RWPE1 (cell line): ENCODE measurements at regions not wholly inside any gene's neighbourhood (a gene's known extent, or its start where the extent isn't known, plus 50 kb on each side); places are given as distances from the start of the nearest gene placed in this dataset.

Source experiments
- CTCF ChIA-PET: fragments of 350-600 bp; sonication (Branson Sonifier 250); formaldehyde crosslinking; extraction: SDS; loops from one replicate; lab custom pipeline; 2021; lab: Yijun Ruan, JAX
- POLR2A ChIA-PET: fragments of 400-600 bp; formaldehyde crosslinking; extraction: SDS; loops from one replicate; lab custom pipeline; 2020; ENCODE audit warnings: antibody characterized with exemption; ENCODE audit not compliant: low non-redundant PET; lab: Yijun Ruan, JAX
- DNase-seq: peaks from one replicate; pipeline ENCODE4 v3.0.0; 2012; ENCODE audit warnings: low spot score
- H3K27ac ChIP-seq: fragments of 450-650 bp; 2 replicates; pipeline ENCODE4 v1.5.1; 2017
- CTCF ChIP-seq: fragments of 450-650 bp; conservative IDR thresholded peaks from 2 replicates; pipeline ENCODE4 v1.5.1; 2017; ENCODE audit warnings: low read depth, mild to moderate bottlenecking

DNA sequence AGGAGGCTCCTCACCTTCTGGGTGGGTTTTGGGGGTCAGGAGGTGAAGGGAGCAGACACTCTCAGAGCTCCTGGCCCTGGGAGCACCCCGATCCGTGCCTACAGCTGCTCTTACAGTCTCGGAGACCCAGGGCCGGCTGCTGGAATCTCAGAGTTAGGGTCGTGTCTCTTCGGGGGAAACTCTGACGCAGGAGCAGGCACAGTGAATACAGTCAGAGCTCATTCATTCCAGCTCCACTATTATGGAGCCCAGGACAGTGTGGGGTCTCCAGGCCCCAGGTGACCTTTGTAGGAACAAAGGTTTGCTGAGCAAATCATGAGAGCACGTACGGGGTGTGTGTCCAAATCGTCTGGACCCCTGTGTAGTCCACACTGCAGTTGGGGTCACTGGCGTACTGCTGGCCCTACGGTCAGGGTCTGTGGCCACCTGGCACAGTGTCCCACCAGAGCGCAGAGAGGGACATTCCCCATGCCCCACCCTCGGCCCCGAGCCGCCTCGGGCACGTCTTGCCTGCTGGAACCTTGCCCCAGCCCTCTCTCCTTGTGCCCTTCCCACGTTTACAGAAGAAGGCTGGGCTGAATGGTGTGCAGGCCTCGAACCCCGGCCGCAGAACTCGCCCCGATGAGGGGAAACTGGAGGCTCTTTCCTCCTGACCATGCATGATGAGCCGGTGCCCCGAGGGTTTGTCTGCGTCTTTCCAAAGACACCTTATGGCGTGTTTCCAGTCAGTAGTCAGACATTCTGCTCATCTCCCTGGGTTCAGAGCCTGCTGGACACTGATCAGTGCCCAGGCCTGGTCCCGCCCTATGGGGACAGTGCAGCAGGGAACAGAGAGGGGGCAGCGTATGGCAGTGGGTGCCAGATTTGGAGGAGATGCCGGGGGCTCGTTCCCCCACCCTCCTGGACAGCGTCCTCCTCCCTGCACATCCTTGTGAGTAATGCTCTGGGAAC is 1166.6 kb downstream of the BRD1 start:
- no peak for TF ChIP-seq CTCF

DNA sequence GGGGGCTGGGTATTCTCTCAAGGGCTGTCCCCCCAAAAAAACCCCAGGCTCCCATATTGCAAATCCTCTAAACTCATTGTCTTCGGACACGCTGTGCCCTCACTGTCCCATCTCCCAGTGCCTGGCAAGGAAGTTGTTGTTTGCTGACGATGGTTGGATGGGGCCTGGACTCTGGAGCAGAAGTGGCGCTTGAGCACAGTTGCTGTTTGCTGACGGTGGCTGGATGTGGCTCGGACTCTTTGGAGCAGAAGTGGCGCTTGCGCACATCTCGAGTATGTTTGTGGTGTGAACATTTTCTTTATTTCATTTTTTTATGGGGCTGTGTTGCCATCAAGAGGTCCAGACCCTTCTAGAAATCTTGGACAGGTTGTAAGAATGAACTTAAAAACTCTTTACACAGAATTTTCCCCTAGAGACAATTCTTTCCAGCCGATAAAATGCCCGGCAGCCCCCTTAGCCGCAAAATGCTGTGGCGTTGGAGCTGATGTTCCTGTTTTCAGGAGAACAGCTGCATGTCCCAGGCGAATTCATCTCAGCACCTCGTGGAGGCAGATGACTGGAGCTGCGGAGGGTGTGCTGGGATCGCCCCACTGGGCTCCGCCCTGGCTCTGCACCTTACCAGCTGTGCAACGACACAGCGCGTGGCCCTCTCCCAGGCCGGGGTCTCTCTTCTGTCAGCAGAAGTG is 1167.4 kb downstream of the BRD1 start:
- no peak for DNase-seq
- H3K27ac ChIP-seq = no peak overlapping the region
- POLR2A ChIA-PET = no interaction called here
- TF ChIP-seq CTCF = no peak
- CTCF ChIA-PET = no interaction called here

More for the DNA sequence above, 1166.6 kb downstream of the BRD1 start:
- no peak overlapping the region for H3K27ac ChIP-seq
- ChIA-PET CTCF (no interaction called here), POLR2A (no interaction called here)
- DNase-seq = no peak

DNA sequence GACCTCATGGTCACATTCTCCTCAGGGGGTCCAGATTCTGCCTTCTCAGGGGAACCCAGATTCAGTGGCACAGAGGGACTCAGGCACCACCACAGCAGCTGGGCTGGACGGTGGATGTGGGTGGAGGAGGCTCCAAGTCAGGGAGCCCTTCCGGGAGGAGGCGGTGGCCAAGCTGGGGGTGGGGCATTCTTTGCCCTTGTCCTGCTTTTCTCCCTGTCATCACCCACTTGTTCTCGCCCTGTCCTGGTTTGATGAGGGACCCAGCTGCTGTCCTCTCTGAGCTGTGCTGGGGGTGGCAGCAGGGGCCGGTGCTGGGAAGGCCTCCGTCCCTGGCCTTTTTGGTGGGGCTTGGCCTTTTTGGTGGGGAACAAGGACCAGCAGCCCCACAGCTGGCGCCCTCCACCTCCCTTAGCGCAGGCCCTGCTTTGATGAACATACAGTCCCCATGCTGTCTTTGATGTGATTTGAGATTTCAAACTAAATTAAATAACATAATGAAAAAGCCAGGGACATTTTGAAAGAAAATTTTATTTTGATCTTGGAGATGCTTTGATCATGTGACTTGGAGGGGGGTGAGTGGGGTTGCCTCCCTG is 1168.2 kb downstream of the BRD1 start:
- ChIA-PET CTCF (no interaction called here), POLR2A (no interaction called here)
- no peak for TF ChIP-seq CTCF
- H3K27ac ChIP-seq = no peak overlapping the region
- DNase-seq = no peak

- DNase-seq = no peak
- no peak for TF ChIP-seq CTCF
- POLR2A ChIA-PET = no interaction called here
These were observed 1168.8 kb downstream of the BRD1 start for GRCh38 chr22:48658871-48659270.

DNA sequence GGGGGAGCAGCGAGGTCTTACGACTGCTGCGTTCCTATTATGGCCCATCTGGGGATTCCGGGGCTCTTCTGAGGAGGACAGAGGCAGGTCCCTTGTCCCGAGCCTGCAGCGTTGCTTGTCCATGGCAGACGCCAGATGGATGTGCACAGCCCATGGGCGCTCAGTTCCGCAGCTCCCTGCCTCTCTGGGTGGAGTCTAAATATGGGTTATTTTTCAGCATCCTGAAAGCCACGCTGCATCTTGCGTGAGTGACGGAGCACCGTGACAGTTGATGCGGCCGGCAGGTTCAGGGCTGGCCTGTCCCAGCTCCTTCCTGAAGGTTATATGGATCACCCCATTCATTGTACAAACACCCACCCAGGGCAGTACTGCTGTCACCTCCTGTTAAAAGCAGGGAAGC is 1169.4 kb downstream of the BRD1 start:
- DNase-seq = no peak
- ChIA-PET CTCF (no interaction called here), POLR2A (no interaction called here)
- no peak overlapping the region for H3K27ac ChIP-seq
- TF ChIP-seq CTCF = no peak

More at GRCh38 chr22:48658871-48659270, 1168.8 kb downstream of the BRD1 start:
- CTCF ChIA-PET = no interaction called here
- no peak overlapping the region for H3K27ac ChIP-seq

GRCh38 chr22:48654492-48654891 is 1173.2 kb downstream of the BRD1 start:
- ChIA-PET POLR2A (no interaction called here), CTCF (no interaction called here)
- H3K27ac ChIP-seq = no peak overlapping the region
- no peak for DNase-seq
- TF ChIP-seq CTCF = no peak
